Keratinocyte (primary cell): ENCODE measurements at regions not wholly inside any gene's neighbourhood (a gene's known extent, or its start where the extent isn't known, plus 50 kb on each side); places are given as distances from the start of the nearest gene placed in this dataset.

Experiments
- DNase-seq: peaks from one replicate; pipeline ENCODE4 v3.0.0-alpha.2; 2011; ENCODE audit warnings: low read depth, missing footprints, low spot score
- FAIRE-seq: peaks from 2 replicates; lab custom pipeline; 2011; peaks lifted over from hg19 to GRCh38; lab: Jason Lieb, UNC
- H2AFZ ChIP-seq: 2 replicates; pipeline ENCODE4 v1.6.0; 2012; ENCODE audit warnings: low read length, control low read depth, inconsistent platforms; ENCODE audit not compliant: control insufficient read depth
- H3K27ac ChIP-seq: 2 replicates; pipeline ENCODE4 v1.5.1; 2011; ENCODE audit warnings: low read length; ENCODE audit not compliant: control insufficient read depth, insufficient read depth
- H3K27me3 ChIP-seq: 3 replicates; pipeline ENCODE4 v1.6.0; 2011; ENCODE audit warnings: low read length; ENCODE audit not compliant: control insufficient read depth, insufficient read depth; ENCODE audit errors: extremely low read depth
- H3K36me3 ChIP-seq, 2 experiments: 2 replicates in 1 of 2; 3 replicates in 1 of 2; pipeline ENCODE4 v1.5.1; 2011; ENCODE audit warnings: low read length in 2 of 2, mild to moderate bottlenecking in 1 of 2; ENCODE audit not compliant: control insufficient read depth in 2 of 2, insufficient read depth in 2 of 2; ENCODE audit errors: extremely low read depth in 1 of 2
- H3K4me1 ChIP-seq: 3 replicates; pipeline ENCODE4 v1.5.1; 2011; ENCODE audit warnings: low read length; ENCODE audit not compliant: control insufficient read depth, insufficient read depth; ENCODE audit errors: extremely low read depth
- H3K4me2 ChIP-seq: 3 replicates; pipeline ENCODE4 v1.6.0; 2011; ENCODE audit warnings: low read depth, low read length; ENCODE audit not compliant: control insufficient read depth, insufficient read depth; ENCODE audit errors: extremely low read depth
- H3K4me3 ChIP-seq, 3 experiments: fragments of 200-600 bp in 1 of 3; sonication (generic) in 1 of 3; 2 replicates in 2 of 3; 3 replicates in 1 of 3; pipeline ENCODE4 v1.5.1; 2011 to 2016; ENCODE audit warnings: low read length in 3 of 3, mild to moderate bottlenecking in 3 of 3, control low read depth in 2 of 3, inconsistent platforms in 1 of 3, low read depth in 1 of 3, mixed read lengths in 1 of 3, mixed run types in 1 of 3, moderate library complexity in 1 of 3; ENCODE audit not compliant: control insufficient read depth in 2 of 3, insufficient read depth in 2 of 3; ENCODE audit errors: extremely low read depth in 1 of 3
- H3K79me2 ChIP-seq: 2 replicates; pipeline ENCODE4 v1.6.0; 2012; ENCODE audit warnings: low read length; ENCODE audit not compliant: control insufficient read depth, insufficient read depth
- H3K9ac ChIP-seq: 3 replicates; pipeline ENCODE4 v1.6.0; 2011; ENCODE audit warnings: low read length; ENCODE audit not compliant: control insufficient read depth, insufficient read depth; ENCODE audit errors: extremely low read depth
- H3K9me1 ChIP-seq: 3 replicates; pipeline ENCODE4 v1.6.0; 2011; ENCODE audit warnings: low read length; ENCODE audit not compliant: control insufficient read depth, insufficient read depth; ENCODE audit errors: extremely low read depth
- H3K9me3 ChIP-seq: 2 replicates; pipeline ENCODE4 v1.5.1; 2012; ENCODE audit warnings: low read depth, low read length; ENCODE audit not compliant: control insufficient read depth
- H4K20me1 ChIP-seq: 3 replicates; pipeline ENCODE4 v1.6.0; 2011; ENCODE audit warnings: low read length; ENCODE audit not compliant: control insufficient read depth, insufficient read depth; ENCODE audit errors: extremely low read depth
- EZH2 ChIP-seq: IDR thresholded peaks from one replicate; pipeline ENCODE4 v1.6.1; 2012; ENCODE audit warnings: inconsistent platforms, mild to moderate bottlenecking, low read length, moderate library complexity
- dilution Hi-C: fragments of 300-500 bp; cut with MboI; formaldehyde crosslinking; loops from one replicate; pipeline ENCODE4 v1.7.0; 2020; ENCODE audit warnings: low sequenced_read_pairs; ENCODE audit not compliant: extremely low pct_ligation_motif_present
- TF ChIP-seq, protein P1 (sequence below), 3 experiments: IDR thresholded peaks in 1 of 3; conservative IDR thresholded peaks in 1 of 3; optimal IDR thresholded peaks in 1 of 3; 2 replicates in 2 of 3; 3 replicates in 1 of 3; pipeline versions ENCODE3 to v1.5.1; 2011; ENCODE audit warnings: low read length in 3 of 3, mild to moderate bottlenecking in 3 of 3, moderate library complexity in 2 of 3, control low read depth in 1 of 3, inconsistent platforms in 1 of 3; ENCODE audit not compliant: insufficient read depth in 2 of 3; ENCODE audit errors: extremely low read depth in 1 of 3

DNA sequence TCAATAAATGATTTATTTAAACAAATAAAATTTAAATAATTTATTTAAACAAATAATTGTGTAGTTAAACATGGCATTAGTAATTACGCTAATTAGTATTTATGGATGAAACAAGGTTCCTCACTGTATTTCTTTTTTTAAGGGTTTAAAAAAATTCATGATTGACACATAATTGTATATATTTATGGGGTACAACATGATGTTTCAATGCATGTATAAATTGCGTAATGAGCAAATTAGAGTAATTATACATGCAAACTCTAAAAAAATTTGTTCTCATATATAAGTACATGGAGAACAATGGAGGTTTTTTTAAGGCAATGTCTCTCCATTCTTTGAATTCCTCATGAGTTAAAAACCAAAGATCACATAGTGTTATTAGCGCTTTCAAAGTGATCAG lies 115.7 kb upstream of the KLF3 start:
- FAIRE-seq (no peak), DNase-seq (no peak)
- Histone ChIP-seq H3K4me1 (no peaks in the 10 kb centered on the region), H3K4me3 (no peak overlapping the region), H3K27ac (no peak overlapping the region), H3K4me2 (no peak overlapping the region), H4K20me1 (no peaks in the 10 kb centered on the region), H3K9me1 (no peaks in the 10 kb centered on the region), H3K27me3 (no peaks in the 10 kb centered on the region), H3K9ac (no peak overlapping the region), H3K36me3 (no peaks in the 10 kb centered on the region), H3K9me3 (no peaks in the 10 kb centered on the region), H2AFZ (no peak overlapping the region), H3K79me2 (no peaks in the 10 kb centered on the region)
- dilution Hi-C loops: no loop called here
- TF ChIP-seq EZH2: no peak
- TF ChIP-seq, protein P1, sequence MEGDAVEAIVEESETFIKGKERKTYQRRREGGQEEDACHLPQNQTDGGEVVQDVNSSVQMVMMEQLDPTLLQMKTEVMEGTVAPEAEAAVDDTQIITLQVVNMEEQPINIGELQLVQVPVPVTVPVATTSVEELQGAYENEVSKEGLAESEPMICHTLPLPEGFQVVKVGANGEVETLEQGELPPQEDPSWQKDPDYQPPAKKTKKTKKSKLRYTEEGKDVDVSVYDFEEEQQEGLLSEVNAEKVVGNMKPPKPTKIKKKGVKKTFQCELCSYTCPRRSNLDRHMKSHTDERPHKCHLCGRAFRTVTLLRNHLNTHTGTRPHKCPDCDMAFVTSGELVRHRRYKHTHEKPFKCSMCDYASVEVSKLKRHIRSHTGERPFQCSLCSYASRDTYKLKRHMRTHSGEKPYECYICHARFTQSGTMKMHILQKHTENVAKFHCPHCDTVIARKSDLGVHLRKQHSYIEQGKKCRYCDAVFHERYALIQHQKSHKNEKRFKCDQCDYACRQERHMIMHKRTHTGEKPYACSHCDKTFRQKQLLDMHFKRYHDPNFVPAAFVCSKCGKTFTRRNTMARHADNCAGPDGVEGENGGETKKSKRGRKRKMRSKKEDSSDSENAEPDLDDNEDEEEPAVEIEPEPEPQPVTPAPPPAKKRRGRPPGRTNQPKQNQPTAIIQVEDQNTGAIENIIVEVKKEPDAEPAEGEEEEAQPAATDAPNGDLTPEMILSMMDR (optimal IDR thresholded peaks at IDR 0.05 in 1 of 3, IDR thresholded peaks at IDR 0.05 in 1 of 3, conservative IDR thresholded peaks at IDR 0.05 in 1 of 3; ENCODE audit: extremely low read depth in 1 of 3, insufficient read depth in 2 of 3, low read length in 3 of 3): no peak

DNA sequence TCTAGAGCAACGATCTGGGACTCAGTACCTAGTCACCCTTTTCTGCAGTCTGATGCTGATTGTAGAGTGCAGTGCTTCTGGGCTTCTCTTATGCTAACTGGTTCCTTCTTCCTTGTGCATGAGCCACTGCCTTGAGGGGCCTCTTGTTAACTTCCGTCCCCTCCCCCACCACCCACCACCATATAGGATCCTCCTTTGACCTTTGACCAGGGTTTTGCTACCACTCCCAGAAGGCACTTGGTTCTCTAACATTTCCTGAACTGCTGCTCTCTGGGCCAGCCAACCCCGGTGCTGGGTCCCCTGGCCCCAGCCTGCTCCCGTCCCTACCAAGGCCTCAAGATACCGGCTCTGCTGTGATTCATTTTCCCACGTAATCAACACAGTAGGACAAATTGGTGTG lies 104.6 kb upstream of the KLF3 start:
- TF ChIP-seq, protein P1 (optimal IDR thresholded peaks at IDR 0.05 in 1 of 3, IDR thresholded peaks at IDR 0.05 in 1 of 3, conservative IDR thresholded peaks at IDR 0.05 in 1 of 3; ENCODE audit: extremely low read depth in 1 of 3, insufficient read depth in 2 of 3, low read length in 3 of 3): no peak
- TF ChIP-seq EZH2: no peak
- DNase-seq: no peak
- no peak overlapping the region for H3K4me3 ChIP-seq
- H3K79me2 ChIP-seq: no peaks in the 10 kb centered on the region
- H3K9me1 ChIP-seq: no peaks in the 10 kb centered on the region
- FAIRE-seq: no peak
- H3K4me1 ChIP-seq: peaks cover 9% of the 10 kb centered on the region
- H3K27me3 ChIP-seq: no peaks in the 10 kb centered on the region
- H3K4me2 ChIP-seq: no peak overlapping the region
- dilution Hi-C loops: no loop called here
- H3K27ac ChIP-seq: no peak overlapping the region
- no peak overlapping the region for H2AFZ ChIP-seq
- no peaks in the 10 kb centered on the region for H3K36me3 ChIP-seq
- H4K20me1 ChIP-seq: no peaks in the 10 kb centered on the region
- no peaks in the 10 kb centered on the region for H3K9me3 ChIP-seq
- no peak overlapping the region for H3K9ac ChIP-seq
